H9 (cell line): ENCODE measurements at regions not wholly inside any gene's neighbourhood (a gene's known extent, or its start where the extent isn't known, plus 50 kb on each side); places are given as distances from the start of the nearest gene placed in this dataset.

Experiments
- DNase-seq: peaks from one replicate; pipeline ENCODE4 v3.0.0-alpha.2; 2017
- H2AFZ ChIP-seq: one replicate; pipeline ENCODE4 v1.6.1; 2013; ENCODE audit warnings: mild to moderate bottlenecking, low read length, control low read depth, moderate library complexity
- H2AK5ac ChIP-seq: 2 replicates; pipeline ENCODE4 v1.6.1; 2013; ENCODE audit warnings: low read length, control low read depth, mixed read lengths; ENCODE audit not compliant: insufficient read length
- H2BK120ac ChIP-seq: one replicate; pipeline ENCODE4 v1.6.1; 2013; ENCODE audit warnings: low read depth, mild to moderate bottlenecking, low read length, control low read depth, inconsistent platforms; ENCODE audit not compliant: poor library complexity, severe bottlenecking
- H2BK12ac ChIP-seq: 2 replicates; pipeline ENCODE4 v1.6.1; 2013; ENCODE audit warnings: low read length, control low read depth, mixed read lengths, low read depth; ENCODE audit not compliant: insufficient read length
- H2BK15ac ChIP-seq: 2 replicates; pipeline ENCODE4 v1.6.1; 2013; ENCODE audit warnings: low read depth, low read length, control low read depth
- H2BK20ac ChIP-seq: one replicate; pipeline ENCODE4 v1.6.1; 2013; ENCODE audit warnings: low read depth, mild to moderate bottlenecking, low read length, control low read depth, inconsistent platforms; ENCODE audit not compliant: poor library complexity, severe bottlenecking
- H2BK5ac ChIP-seq: 2 replicates; pipeline ENCODE4 v1.6.1; 2013; ENCODE audit warnings: low read length, control low read depth, mixed read lengths; ENCODE audit not compliant: insufficient read length
- H3K14ac ChIP-seq: 2 replicates; pipeline ENCODE4 v1.6.1; 2013; ENCODE audit warnings: low read length, control low read depth; ENCODE audit not compliant: insufficient read depth
- H3K18ac ChIP-seq: 2 replicates; pipeline ENCODE4 v1.6.1; 2013; ENCODE audit warnings: low read depth, mild to moderate bottlenecking, mixed read lengths, low read length, control low read depth; ENCODE audit not compliant: insufficient read length
- H3K23ac ChIP-seq: 2 replicates; pipeline ENCODE4 v1.6.1; 2013; ENCODE audit warnings: low read length, control low read depth, mixed read lengths, low read depth; ENCODE audit not compliant: insufficient read length
- H3K23me2 ChIP-seq: 2 replicates; pipeline ENCODE4 v1.6.1; 2013; ENCODE audit warnings: low read depth, mild to moderate bottlenecking, mixed read lengths, low read length, control low read depth; ENCODE audit not compliant: insufficient read length, poor library complexity, severe bottlenecking
- H3K27ac ChIP-seq: 2 replicates; pipeline ENCODE4 v1.5.1; 2013; ENCODE audit warnings: low read length, control low read depth, mixed read lengths, low read depth; ENCODE audit not compliant: insufficient read length
- H3K27me3 ChIP-seq: 2 replicates; pipeline ENCODE4 v1.6.1; 2013; ENCODE audit warnings: low read length, control low read depth, inconsistent platforms; ENCODE audit not compliant: insufficient read depth
- H3K4ac ChIP-seq: 2 replicates; pipeline ENCODE4 v1.6.1; 2013; ENCODE audit warnings: low read depth, mild to moderate bottlenecking, control low read depth, inconsistent platforms, low read length, moderate library complexity
- H3K4me1 ChIP-seq: 2 replicates; pipeline ENCODE4 v1.6.1; 2013; ENCODE audit warnings: low read length, control low read depth, inconsistent platforms; ENCODE audit not compliant: insufficient read depth
- H3K4me2 ChIP-seq: 2 replicates; pipeline ENCODE4 v1.6.1; 2013; ENCODE audit warnings: low read length, control low read depth, mixed read lengths; ENCODE audit not compliant: insufficient read length, insufficient read depth
- H3K56ac ChIP-seq: 2 replicates; pipeline ENCODE4 v1.6.1; 2013; ENCODE audit warnings: low read depth, mild to moderate bottlenecking, mixed read lengths, low read length, control low read depth; ENCODE audit not compliant: insufficient read length
- H3K79me1 ChIP-seq: 2 replicates; pipeline ENCODE4 v1.6.1; 2013; ENCODE audit warnings: low read depth, mild to moderate bottlenecking, moderate library complexity, low read length, control low read depth, inconsistent platforms; ENCODE audit not compliant: insufficient read depth, poor library complexity, severe bottlenecking
- H3K79me2 ChIP-seq: 2 replicates; pipeline ENCODE4 v1.6.1; 2013; ENCODE audit warnings: low read length, control low read depth, inconsistent platforms; ENCODE audit not compliant: insufficient read depth
- H3K9ac ChIP-seq: 2 replicates; pipeline ENCODE4 v1.6.1; 2013; ENCODE audit warnings: low read length, control low read depth, mixed read lengths; ENCODE audit not compliant: insufficient read length; ENCODE audit errors: extremely low read depth
- H3K9me3 ChIP-seq: one replicate; pipeline ENCODE4 v1.6.1; 2013; ENCODE audit warnings: low read depth, low read length, inconsistent platforms; ENCODE audit not compliant: control insufficient read depth
- H3T11ph ChIP-seq: one replicate; pipeline ENCODE4 v1.6.1; 2013; ENCODE audit warnings: mild to moderate bottlenecking, low read length, control low read depth, inconsistent platforms
- H4K20me1 ChIP-seq: one replicate; pipeline ENCODE4 v1.6.1; 2013; ENCODE audit not compliant: control insufficient read depth, insufficient read length, insufficient read depth
- H4K5ac ChIP-seq: 2 replicates; pipeline ENCODE4 v1.6.1; 2013; ENCODE audit warnings: low read depth, mild to moderate bottlenecking, mixed read lengths, low read length, control low read depth; ENCODE audit not compliant: insufficient read length
- H4K8ac ChIP-seq: replicated peaks from 2 replicates; pipeline ENCODE4 v1.6.1; 2013; ENCODE audit warnings: low read length, control low read depth, mixed read lengths, low read depth; ENCODE audit not compliant: insufficient read length
- H4K91ac ChIP-seq: 2 replicates; pipeline ENCODE4 v1.6.1; 2013; ENCODE audit warnings: low read depth, mild to moderate bottlenecking, moderate library complexity, mixed read lengths, low read length, control low read depth; ENCODE audit not compliant: insufficient read length
- H3K27ac Mint-ChIP-seq, 3 experiments: 2 replicates in 2 of 3; 3 replicates in 1 of 3; pipeline ENCODE4 v1.8.0; 2020 to 2021; ENCODE audit warnings: mixed read lengths in 3 of 3, mild to moderate bottlenecking in 1 of 3, moderate library complexity in 1 of 3
- H3K27me3 Mint-ChIP-seq: 2 replicates; pipeline ENCODE4 v1.8.0; 2021; ENCODE audit warnings: low read depth, mild to moderate bottlenecking, moderate library complexity, mixed read lengths
- H3K36me3 Mint-ChIP-seq, 3 experiments: 2 replicates in 2 of 3; 3 replicates in 1 of 3; pipeline ENCODE4 v1.8.0; 2020 to 2021; ENCODE audit warnings: low read depth in 3 of 3, mixed read lengths in 3 of 3; ENCODE audit not compliant: insufficient read depth in 1 of 3
- H3K4me1 Mint-ChIP-seq, 2 experiments: 2 replicates each; pipeline ENCODE4 v1.8.0; 2020; ENCODE audit warnings: mixed read lengths in 2 of 2
- H3K4me3 Mint-ChIP-seq, 2 experiments: 2 replicates in 1 of 2; 3 replicates in 1 of 2; pipeline ENCODE4 v1.8.0; 2020 to 2021; ENCODE audit warnings: mild to moderate bottlenecking in 2 of 2, mixed read lengths in 2 of 2, moderate library complexity in 1 of 2
- H3K9me3 Mint-ChIP-seq, 2 experiments: 2 replicates in 1 of 2; 3 replicates in 1 of 2; pipeline ENCODE4 v1.8.0; 2020; ENCODE audit warnings: mild to moderate bottlenecking in 2 of 2, mixed read lengths in 2 of 2, moderate library complexity in 1 of 2
- WGBS: extraction: QIAGEN DNeasy Blood & Tissue Kit; methylation state at CpG from one replicate; pipeline ENCODE4 v1.1.7; 2013; ENCODE audit warnings: missing lambda C conversion rate, low lambda C conversion rate, mixed read lengths; ENCODE audit not compliant: insufficient read length; ENCODE audit errors: extremely low coverage; 5-methylcytosine and 5-hydroxymethylcytosine counted together
- TF ChIP-seq, protein P1 (sequence below): fragments of 200-600 bp; sonication (generic); conservative IDR thresholded peaks from 3 replicates; pipeline ENCODE4 v1.8.0; 2021; ENCODE audit warnings: antibody characterized with exemption, mild to moderate bottlenecking

DNA sequence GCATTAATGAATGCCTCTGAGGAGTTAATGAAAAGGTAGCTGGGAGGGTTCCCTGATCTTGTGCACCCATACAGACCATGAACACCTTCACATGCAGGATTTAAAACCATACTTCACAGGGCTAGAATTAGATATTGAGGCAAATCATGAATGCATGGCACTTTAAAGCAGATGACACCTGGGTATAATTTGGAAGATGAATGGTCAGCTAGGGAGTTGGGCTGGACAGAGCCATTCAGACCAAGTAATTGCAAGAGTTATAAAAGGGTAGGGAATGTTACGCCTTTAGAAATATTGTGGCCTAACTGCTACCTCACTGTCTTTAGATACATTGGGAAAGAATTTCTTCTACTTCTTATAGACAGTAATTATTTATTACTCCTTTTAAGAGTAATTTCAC, 89.1 kb upstream of the ZNF827 start:
- Mint-ChIP-seq H3K9me3 (no peaks in the 10 kb centered on the region), H3K36me3 (no peaks in the 10 kb centered on the region), H3K27ac (no peak overlapping the region), H3K4me3 (no peak overlapping the region), H3K27me3 (no peaks in the 10 kb centered on the region; the same call in 1 of the 2 replicates), H3K4me1 (peaks cover 20 to 26% of the 10 kb centered on the region in 2 experiments)
- no peaks in the 10 kb centered on the region for H3K79me1 ChIP-seq
- no peaks in the 10 kb centered on the region for H4K20me1 ChIP-seq
- no peak overlapping the region for H2BK120ac ChIP-seq
- H3K23me2 ChIP-seq, result no peaks in the 10 kb centered on the region
- no peak overlapping the region for H3K14ac ChIP-seq
- H2AFZ ChIP-seq, result no peak overlapping the region
- H2BK12ac ChIP-seq, result no peak overlapping the region
- no peak overlapping the region for H4K8ac ChIP-seq
- H2AK5ac ChIP-seq, result no peak overlapping the region
- H3K4me2 ChIP-seq, result no peak overlapping the region
- H3K4me1 ChIP-seq, result peaks cover 2% of the 10 kb centered on the region; the same call in 1 of the 2 replicates
- no peak overlapping the region for H3K23ac ChIP-seq
- no peak overlapping the region for H3K56ac ChIP-seq
- no peak overlapping the region for H3K18ac ChIP-seq
- TF ChIP-seq, protein P1, sequence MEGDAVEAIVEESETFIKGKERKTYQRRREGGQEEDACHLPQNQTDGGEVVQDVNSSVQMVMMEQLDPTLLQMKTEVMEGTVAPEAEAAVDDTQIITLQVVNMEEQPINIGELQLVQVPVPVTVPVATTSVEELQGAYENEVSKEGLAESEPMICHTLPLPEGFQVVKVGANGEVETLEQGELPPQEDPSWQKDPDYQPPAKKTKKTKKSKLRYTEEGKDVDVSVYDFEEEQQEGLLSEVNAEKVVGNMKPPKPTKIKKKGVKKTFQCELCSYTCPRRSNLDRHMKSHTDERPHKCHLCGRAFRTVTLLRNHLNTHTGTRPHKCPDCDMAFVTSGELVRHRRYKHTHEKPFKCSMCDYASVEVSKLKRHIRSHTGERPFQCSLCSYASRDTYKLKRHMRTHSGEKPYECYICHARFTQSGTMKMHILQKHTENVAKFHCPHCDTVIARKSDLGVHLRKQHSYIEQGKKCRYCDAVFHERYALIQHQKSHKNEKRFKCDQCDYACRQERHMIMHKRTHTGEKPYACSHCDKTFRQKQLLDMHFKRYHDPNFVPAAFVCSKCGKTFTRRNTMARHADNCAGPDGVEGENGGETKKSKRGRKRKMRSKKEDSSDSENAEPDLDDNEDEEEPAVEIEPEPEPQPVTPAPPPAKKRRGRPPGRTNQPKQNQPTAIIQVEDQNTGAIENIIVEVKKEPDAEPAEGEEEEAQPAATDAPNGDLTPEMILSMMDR, result no peak
- H2BK5ac ChIP-seq, result no peak overlapping the region
- H3K9me3 ChIP-seq, result no peaks in the 10 kb centered on the region
- H3K27ac ChIP-seq, result no peak overlapping the region
- H3K9ac ChIP-seq, result no peak overlapping the region
- H4K5ac ChIP-seq, result no peak overlapping the region
- H2BK20ac ChIP-seq, result no peak overlapping the region
- WGBS, result no CpG with 5 or more reads among the region's 1 CpG
- no peak overlapping the region for H3T11ph ChIP-seq
- H4K91ac ChIP-seq, result no peak overlapping the region
- no peak overlapping the region for H2BK15ac ChIP-seq
- no peaks in the 10 kb centered on the region for H3K79me2 ChIP-seq
- H3K27me3 ChIP-seq, result no peaks in the 10 kb centered on the region
- no peak overlapping the region for H3K4ac ChIP-seq
- no peak for DNase-seq
